ENCODE measurements at regions not wholly inside any gene's neighbourhood (a gene's known extent, or its start where the extent isn't known, plus 50 kb on each side); places are given as distances from the start of the nearest gene placed in this dataset.

DNA sequence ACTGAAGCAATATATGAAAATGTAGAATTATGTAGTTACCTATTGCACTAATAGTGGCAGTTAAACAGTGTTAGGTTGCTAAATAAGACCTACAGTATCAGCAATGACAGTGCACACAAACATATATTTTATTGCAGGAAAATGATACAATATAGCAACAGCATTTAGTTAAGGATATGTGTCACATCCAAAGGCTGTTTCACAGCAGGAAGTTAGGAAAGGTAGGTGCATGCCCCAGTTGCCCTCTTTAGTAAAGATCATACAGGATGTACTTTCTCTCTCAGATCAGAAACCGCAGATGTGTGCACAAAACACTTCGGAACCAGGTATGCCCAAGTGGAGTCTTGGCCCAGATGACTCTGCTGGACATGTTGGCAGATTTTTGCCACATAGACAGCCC, 444.1 kb downstream of the XIRP2 start:
- TF ChIP-seq POLR2AphosphoS5 (IDR thresholded peaks at IDR 0.05; ENCODE audit: borderline replicate concordance, low read depth, low read length) (no peak), EZH2 (IDR thresholded peaks at IDR 0.05) (no peak)
